Aorta (tissue), 5 donors: ENCODE measurements at regions not wholly inside any gene's neighbourhood (a gene's known extent, or its start where the extent isn't known, plus 50 kb on each side); places are given as distances from the start of the nearest gene placed in this dataset.

ENCODE experiments used
- ATAC-seq: fragments of 200-7000 bp; cut with Tn5 transposase; one replicate; pipeline ENCODE4 v1.9.1; 2022; ENCODE audit warnings: moderate library complexity; ENCODE audit not compliant: low FRiP score
- DNase-seq, 2 donors: peaks; one replicate each; pipeline ENCODE4 v3.0.0-alpha.2; 2020
- H3K27ac ChIP-seq, 2 donors: one replicate each; pipeline ENCODE4 v1.5.1; 2013; ENCODE audit warnings: low read length in 2 of 2, mild to moderate bottlenecking in 2 of 2, moderate library complexity in 2 of 2, control low read depth in 1 of 2, inconsistent platforms in 1 of 2, low read depth in 1 of 2
- H3K27me3 ChIP-seq, 2 donors: one replicate each; pipeline ENCODE4 v1.6.1; 2013; ENCODE audit warnings: control low read depth in 1 of 2, low read length in 1 of 2, mild to moderate bottlenecking in 1 of 2, moderate library complexity in 1 of 2; ENCODE audit not compliant: insufficient read depth in 2 of 2, control insufficient read depth in 1 of 2
- H3K36me3 ChIP-seq, 2 donors: one replicate each; pipeline ENCODE4 v1.6.1; 2013; ENCODE audit warnings: control low read depth in 1 of 2, low read length in 1 of 2, mild to moderate bottlenecking in 1 of 2; ENCODE audit not compliant: insufficient read depth in 2 of 2, control insufficient read depth in 1 of 2
- H3K4me1 ChIP-seq, 2 donors: one replicate each; pipeline ENCODE4 v1.6.1; 2013; ENCODE audit warnings: low read length in 2 of 2, control low read depth in 1 of 2, mild to moderate bottlenecking in 1 of 2, moderate library complexity in 1 of 2; ENCODE audit not compliant: insufficient read depth in 2 of 2, control insufficient read depth in 1 of 2
- H3K4me3 ChIP-seq, 2 donors: one replicate each; pipeline ENCODE4 v1.5.1; 2013; ENCODE audit warnings: low read length in 2 of 2, control low read depth in 1 of 2, mild to moderate bottlenecking in 1 of 2
- H3K9me3 ChIP-seq: one replicate; pipeline ENCODE4 v1.6.1; 2013; ENCODE audit warnings: mild to moderate bottlenecking, low read length; ENCODE audit not compliant: control insufficient read depth
- WGBS, 2 donors: extraction: QIAGEN DNeasy Blood & Tissue Kit; methylation state at CpG; one replicate each; pipeline ENCODE4 v1.1.7; 2013; 5-methylcytosine and 5-hydroxymethylcytosine counted together
- intact Hi-C, 2 donors: fragments of 100-400 bp; cut with DNase I; formaldehyde crosslinking; loops; one replicate each; pipeline versions ENCODE4 v1.14.2 to v1.15.0; 2022
- donor health status: healthy with polysubstance abuse.
- donor health status: Bipolar disorder and iron deficiency.
- donor health status: DM: no; HTN: no; CAD: no.
- donor health status: DM: no; HTN: no; CAD: no.
- donor health status: DM: yes; HTN: yes; CAD: no.

GRCh38 chr3:144287001-144287400, 315.4 kb downstream of the DIPK2A start:
- 20 to 31% methylated on average over 1 of the region's 1 CpG for WGBS, 2 donors
- DNase-seq (no peak), ATAC-seq (no peak)
- intact Hi-C loops: no loop called here
- H3K4me1 ChIP-seq: no peaks in the 10 kb centered on the region
- no peaks in the 10 kb centered on the region for H3K36me3 ChIP-seq
- H3K27ac ChIP-seq: no peak overlapping the region
- no peaks in the 10 kb centered on the region for H3K27me3 ChIP-seq
- no peak overlapping the region for H3K4me3 ChIP-seq
- peaks cover 1% of the 10 kb centered on the region for H3K9me3 ChIP-seq

DNA sequence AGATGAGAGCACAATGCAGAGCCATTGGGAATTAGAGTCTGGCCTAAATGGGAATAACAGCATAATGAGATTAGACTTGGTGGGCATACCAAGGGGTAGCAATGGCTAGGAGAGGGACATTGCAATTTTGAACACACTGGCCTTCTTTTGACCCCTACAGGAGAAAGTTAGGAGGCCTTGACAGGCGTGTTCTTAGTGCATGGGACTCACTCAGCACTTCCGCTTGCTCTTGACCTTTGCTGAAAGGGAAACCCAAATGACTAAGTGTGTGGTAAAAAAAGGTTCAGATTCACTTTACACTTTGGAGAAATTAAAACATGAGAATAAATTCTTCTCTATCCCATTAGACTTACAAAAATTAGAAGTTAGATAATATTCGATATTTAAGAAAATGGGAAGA, 317.4 kb downstream of the DIPK2A start:
- 97 to 98% methylated on average over 3 of the region's 3 CpGs for WGBS, 2 donors
- no peaks in the 10 kb centered on the region for H3K36me3 ChIP-seq
- intact Hi-C loops: no loop called here

GRCh38 chr3:144294659-144295538, 323.3 kb downstream of the DIPK2A start:
- DNase-seq (no peak), ATAC-seq (no peak)
- H3K4me1 ChIP-seq: no peaks in the 10 kb centered on the region
- no peaks in the 10 kb centered on the region for H3K27me3 ChIP-seq
- no peaks in the 10 kb centered on the region for H3K36me3 ChIP-seq
- WGBS, 2 donors: 95 to 96% methylated on average over 2 of the region's 2 CpGs
- intact Hi-C loops: no loop called here
- H3K4me3 ChIP-seq: no peak overlapping the region
- H3K27ac ChIP-seq: no peak overlapping the region
- H3K9me3 ChIP-seq: peaks cover 1% of the 10 kb centered on the region

More for the DNA sequence above, 317.4 kb downstream of the DIPK2A start:
- Histone ChIP-seq H3K27ac (no peak overlapping the region), H3K4me3 (no peak overlapping the region), H3K27me3 (no peaks in the 10 kb centered on the region), H3K9me3 (peaks cover 1% of the 10 kb centered on the region), H3K4me1 (no peaks in the 10 kb centered on the region)
- ATAC-seq (no peak), DNase-seq (no peak)

DNA sequence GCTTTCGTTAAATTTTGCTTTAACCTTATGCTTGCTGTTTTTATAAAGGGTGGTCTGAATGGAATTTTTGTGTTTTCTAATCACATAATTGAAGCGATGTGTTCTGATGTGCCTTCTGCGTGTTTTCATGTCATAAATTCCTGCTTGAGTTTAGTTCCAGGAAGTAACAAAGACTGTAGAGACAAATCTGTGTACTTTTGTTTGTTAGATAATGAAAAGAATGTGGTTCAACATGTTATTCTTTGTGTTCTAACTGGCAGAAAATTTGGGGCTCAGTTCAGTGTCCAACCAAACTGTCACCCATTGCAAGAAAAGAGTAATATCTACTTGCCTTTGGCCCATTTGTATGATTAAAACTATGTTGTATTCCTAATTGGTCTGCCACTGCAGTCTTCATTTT, 324.0 kb downstream of the DIPK2A start:
- WGBS, 2 donors: 48 to 54% methylated on average over 3 of the region's 3 CpGs
- DNase-seq (no peak), ATAC-seq (no peak)
- Histone ChIP-seq H3K4me3 (no peak overlapping the region), H3K4me1 (no peaks in the 10 kb centered on the region), H3K36me3 (no peaks in the 10 kb centered on the region), H3K27me3 (no peaks in the 10 kb centered on the region), H3K9me3 (peaks cover under 1% of the 10 kb centered on the region), H3K27ac (no peak overlapping the region)
- intact Hi-C loops: no loop called here

- intact Hi-C loops: no loop called here
- no peaks in the 10 kb centered on the region for H3K9me3 ChIP-seq
- H3K36me3 ChIP-seq: no peaks in the 10 kb centered on the region
- no peak overlapping the region for H3K4me3 ChIP-seq
- no peak for DNase-seq
- no peak overlapping the region for H3K27ac ChIP-seq
- H3K4me1 ChIP-seq: no peaks in the 10 kb centered on the region
- no peaks in the 10 kb centered on the region for H3K27me3 ChIP-seq
- no peak for ATAC-seq
Observed at GRCh38 chr3:144296808-144297207, 325.2 kb downstream of the DIPK2A start.

DNA sequence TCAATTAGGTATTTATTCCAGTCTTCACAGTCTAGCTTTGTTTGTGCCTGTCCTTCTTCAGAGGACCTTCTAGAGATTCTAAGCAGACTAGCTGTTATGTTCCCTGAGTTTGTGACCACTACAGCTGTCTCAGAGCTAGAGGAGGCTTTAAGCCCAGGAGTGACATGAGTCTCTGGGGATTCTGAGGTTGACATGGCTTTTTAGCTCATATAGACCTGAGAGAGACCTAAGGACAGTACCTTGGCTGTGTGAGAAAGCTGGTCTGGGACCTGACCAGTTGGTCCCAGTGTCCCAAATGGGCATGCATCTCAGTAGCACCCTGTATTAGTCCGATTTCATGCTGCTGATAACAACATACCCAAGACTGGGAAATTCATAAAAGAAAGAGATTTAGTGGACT, 330.2 kb downstream of the DIPK2A start:
- WGBS, 2 donors: 92 to 93% methylated on average over 1 of the region's 1 CpG

DNA sequence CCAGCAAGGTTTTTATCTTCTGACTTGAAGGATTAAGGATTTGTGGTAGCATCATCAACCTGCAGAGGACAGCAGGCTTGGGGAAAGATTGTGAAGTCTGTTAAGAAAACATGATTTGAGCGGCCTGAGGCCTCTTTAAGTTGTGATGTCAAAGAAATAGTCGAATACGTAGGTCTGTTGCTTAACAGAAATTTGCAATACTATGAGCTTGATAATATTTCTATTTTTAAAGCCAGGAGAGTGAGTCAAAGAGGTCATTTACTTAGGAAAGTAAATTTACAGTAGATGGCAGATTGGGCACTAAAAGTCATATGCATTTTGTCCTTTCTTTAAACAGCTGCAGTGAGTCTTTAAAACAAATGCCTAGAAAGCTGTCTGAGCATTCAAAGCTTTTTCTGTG, 336.3 kb downstream of the DIPK2A start:
- H3K36me3 ChIP-seq: no peaks in the 10 kb centered on the region
- no peaks in the 10 kb centered on the region for H3K4me1 ChIP-seq
- no peak overlapping the region for H3K27ac ChIP-seq
- no peak overlapping the region for H3K4me3 ChIP-seq
- H3K27me3 ChIP-seq: peaks cover 0 to 2% of the 10 kb centered on the region in 2 donors
- no peaks in the 10 kb centered on the region for H3K9me3 ChIP-seq
- DNase-seq (no peak), ATAC-seq (no peak)
- intact Hi-C loops: no loop called here
- WGBS, 2 donors: 47 to 60% methylated on average over 3 of the region's 3 CpGs

More for the DNA sequence above, 330.2 kb downstream of the DIPK2A start:
- H3K4me3 ChIP-seq: no peak overlapping the region
- peaks cover 1% of the 10 kb centered on the region for H3K9me3 ChIP-seq
- no peak overlapping the region for H3K27ac ChIP-seq
- intact Hi-C loops: no loop called here
- H3K36me3 ChIP-seq: no peaks in the 10 kb centered on the region
- DNase-seq (no peak), ATAC-seq (no peak)
- no peaks in the 10 kb centered on the region for H3K4me1 ChIP-seq
- peaks cover 0 to 2% of the 10 kb centered on the region in 2 donors for H3K27me3 ChIP-seq

GRCh38 chr3:144308396-144308795, 336.8 kb downstream of the DIPK2A start:
- H3K4me3 ChIP-seq: no peak overlapping the region
- 74 to 91% methylated on average over 3 of the region's 3 CpGs for WGBS, 2 donors
- intact Hi-C loops: no loop called here

GRCh38 chr3:144312702-144313101, 341.1 kb downstream of the DIPK2A start:
- intact Hi-C loops: no loop called here
- H3K9me3 ChIP-seq: no peaks in the 10 kb centered on the region
- H3K4me1 ChIP-seq: no peaks in the 10 kb centered on the region
- no peak for DNase-seq
- 19 to 48% methylated on average over 3 of the region's 3 CpGs for WGBS, 2 donors
- H3K36me3 ChIP-seq: no peaks in the 10 kb centered on the region
- no peak overlapping the region for H3K4me3 ChIP-seq
- H3K27me3 ChIP-seq: no peaks in the 10 kb centered on the region
- no peak for ATAC-seq
- H3K27ac ChIP-seq: no peak overlapping the region

More at GRCh38 chr3:144308396-144308795, 336.8 kb downstream of the DIPK2A start:
- ATAC-seq (no peak), DNase-seq (no peak)
- no peaks in the 10 kb centered on the region for H3K9me3 ChIP-seq
- H3K27ac ChIP-seq: no peak overlapping the region
- H3K4me1 ChIP-seq: no peaks in the 10 kb centered on the region
- H3K27me3 ChIP-seq: no peaks in the 10 kb centered on the region
- H3K36me3 ChIP-seq: no peaks in the 10 kb centered on the region
